ENCODE measurements at regions not wholly inside any gene's neighbourhood (a gene's known extent, or its start where the extent isn't known, plus 50 kb on each side); places are given as distances from the start of the nearest gene placed in this dataset.

GRCh38 chr18:10053861-10054260 lies 140.0 kb downstream of the VAPA start:
- CTCF ChIA-PET, result no interaction called here
- H3K27ac ChIP-seq, result no peak overlapping the region
- no peak for DNase-seq (ENCODE audit: low spot score)
- POLR2A ChIA-PET (ENCODE audit: low non-redundant PET), result no interaction called here
- TF ChIP-seq CTCF (conservative IDR thresholded peaks at IDR 0.05; ENCODE audit: low read depth), result no peak

GRCh38 chr18:10054366-10054765 lies 140.6 kb downstream of the VAPA start:
- POLR2A ChIA-PET (ENCODE audit: low non-redundant PET), result no interaction called here
- CTCF ChIA-PET, result no interaction called here
- no peak overlapping the region for H3K27ac ChIP-seq
- no peak for TF ChIP-seq CTCF (conservative IDR thresholded peaks at IDR 0.05; ENCODE audit: low read depth)
- DNase-seq (ENCODE audit: low spot score), result no peak

GRCh38 chr18:10055125-10055750 lies 141.4 kb downstream of the VAPA start:
- CTCF ChIA-PET, result no interaction called here
- TF ChIP-seq CTCF (conservative IDR thresholded peaks at IDR 0.05; ENCODE audit: low read depth), result no peak
- no peak for DNase-seq (ENCODE audit: low spot score)
- no peak overlapping the region for H3K27ac ChIP-seq
- POLR2A ChIA-PET (ENCODE audit: low non-redundant PET), result no interaction called here

- CTCF ChIA-PET, result interaction anchor here (0.6 kb wide), 1 partner anchor 425 kb away, joined by 3 read pairs; no protein-coding TSS in a partner anchor
- POLR2A ChIA-PET (ENCODE audit: low non-redundant PET), result no interaction called here
- TF ChIP-seq CTCF (conservative IDR thresholded peaks at IDR 0.05; ENCODE audit: low read depth), result no peak
- no peak overlapping the region; the same call in 1 of the 2 replicates for H3K27ac ChIP-seq
- no peak for DNase-seq (ENCODE audit: low spot score)
Measured at GRCh38 chr18:10056506-10056905, 142.7 kb downstream of the VAPA start.

GRCh38 chr18:10057401-10057893 lies 143.6 kb downstream of the VAPA start:
- POLR2A ChIA-PET (ENCODE audit: low non-redundant PET), result no interaction called here
- no peak for DNase-seq (ENCODE audit: low spot score)
- TF ChIP-seq CTCF (conservative IDR thresholded peaks at IDR 0.05; ENCODE audit: low read depth), result no peak
- H3K27ac ChIP-seq, result peak overlapping the region; percentile 72; the same call in 1 of the 2 replicates
- CTCF ChIA-PET, result interaction anchor here (0.6 to 1.0 kb wide), 2 partner anchors 24 to 383 kb away, joined by 3 to 4 read pairs; no protein-coding TSS in a partner anchor

- ChIA-PET POLR2A (ENCODE audit: low non-redundant PET) (no interaction called here), CTCF (interaction anchor here (0.6 to 1.0 kb wide), 4 partner anchors 23 to 383 kb away, joined by 3 to 4 read pairs (median 4); no protein-coding TSS in a partner anchor)
- DNase-seq (ENCODE audit: low spot score), result peak; percentile 23
- H3K27ac ChIP-seq, result peak overlapping the region; percentile 72
- no peak for TF ChIP-seq CTCF (conservative IDR thresholded peaks at IDR 0.05; ENCODE audit: low read depth)
Measured at GRCh38 chr18:10057894-10058791, 144.3 kb downstream of the VAPA start.
